Effector memory CD8-positive, alpha-beta T cell (primary cell): ENCODE measurements at regions not wholly inside any gene's neighbourhood (a gene's known extent, or its start where the extent isn't known, plus 50 kb on each side); places are given as distances from the start of the nearest gene placed in this dataset.
"Not testable (repeated sequence)": the region's sequence is repeated elsewhere in the genome, so short reads cannot be mapped to it uniquely, and the experiment has no call there.

ENCODE experiments used
- ATAC-seq: fragments of 150-1000 bp; cut with Tn5 transposase; replicated peaks from 2 replicates; pipeline ENCODE4 v1.10.0; 2021; ENCODE audit warnings: mild to moderate bottlenecking, moderate library complexity
- DNase-seq, 3 experiments: peaks; one replicate each; pipeline ENCODE4 v3.0.0; 2021
- H3K27ac Mint-ChIP-seq, 2 donors: one replicate each; pipeline ENCODE4 v1.8.0; 2022; ENCODE audit warnings: mild to moderate bottlenecking in 2 of 2, mixed read lengths in 2 of 2, moderate library complexity in 2 of 2
- H3K27me3 Mint-ChIP-seq, 2 donors: one replicate each; pipeline ENCODE4 v1.8.0; 2022; ENCODE audit warnings: mixed read lengths in 2 of 2
- H3K36me3 Mint-ChIP-seq: one replicate; pipeline ENCODE4 v1.8.0; 2022; ENCODE audit warnings: mild to moderate bottlenecking, moderate library complexity, mixed read lengths; ENCODE audit not compliant: insufficient read depth
- H3K4me1 Mint-ChIP-seq, 2 donors: one replicate each; pipeline ENCODE4 v1.8.0; 2022; ENCODE audit warnings: low read depth in 2 of 2, mixed read lengths in 2 of 2
- H3K4me3 Mint-ChIP-seq, 2 donors: one replicate each; pipeline ENCODE4 v1.8.0; 2022; ENCODE audit warnings: mild to moderate bottlenecking in 2 of 2, mixed read lengths in 2 of 2, moderate library complexity in 2 of 2
- H3K9me3 Mint-ChIP-seq, 2 donors: one replicate each; pipeline ENCODE4 v1.8.0; 2022; ENCODE audit warnings: mixed read lengths in 2 of 2

DNA sequence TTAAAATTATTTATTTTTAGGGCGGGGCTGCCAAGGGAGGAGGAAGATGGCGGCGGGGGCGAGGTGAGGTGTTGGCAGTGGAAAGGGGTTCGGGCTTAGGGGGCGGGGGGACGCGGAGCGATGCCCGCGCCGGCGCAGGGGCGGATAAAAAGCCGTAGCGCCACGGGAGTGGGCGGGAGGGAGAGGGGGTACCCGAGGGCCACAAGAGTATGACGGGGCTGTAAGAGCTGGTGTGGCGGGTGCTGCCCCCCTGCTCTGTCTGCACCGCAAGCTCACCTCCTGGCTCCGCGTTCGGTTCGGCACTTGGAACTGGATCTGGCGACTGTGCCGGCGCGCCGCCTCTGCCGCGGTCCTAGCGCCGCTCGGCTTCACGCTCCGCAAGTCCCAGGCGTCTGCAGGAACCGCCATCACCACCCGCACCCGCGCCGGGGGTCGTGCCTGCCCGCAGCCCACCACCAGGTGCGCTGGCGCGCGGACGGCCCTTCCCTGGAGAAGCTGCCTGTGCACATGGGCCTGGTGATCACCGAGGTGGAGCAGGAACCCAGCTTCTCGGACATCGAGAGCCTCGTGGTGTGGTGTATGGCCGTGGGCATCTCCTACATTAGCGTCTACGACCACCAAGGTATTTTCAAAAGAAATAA lies 265.2 kb upstream of the SGCG start:
- ATAC-seq (peak; percentile 56), DNase-seq (no peak)
- Mint-ChIP-seq H3K4me1 (no peaks in the 10 kb centered on the region), H3K27me3 (peaks cover 8 to 63% of the 10 kb centered on the region in 2 donors), H3K9me3 (peaks cover 0 to 2% of the 10 kb centered on the region in 2 donors), H3K4me3 (peak overlapping the region in 1 of 2 donors; percentile 48), H3K36me3 (peaks cover 3% of the 10 kb centered on the region), H3K27ac (no peak overlapping the region)

DNA sequence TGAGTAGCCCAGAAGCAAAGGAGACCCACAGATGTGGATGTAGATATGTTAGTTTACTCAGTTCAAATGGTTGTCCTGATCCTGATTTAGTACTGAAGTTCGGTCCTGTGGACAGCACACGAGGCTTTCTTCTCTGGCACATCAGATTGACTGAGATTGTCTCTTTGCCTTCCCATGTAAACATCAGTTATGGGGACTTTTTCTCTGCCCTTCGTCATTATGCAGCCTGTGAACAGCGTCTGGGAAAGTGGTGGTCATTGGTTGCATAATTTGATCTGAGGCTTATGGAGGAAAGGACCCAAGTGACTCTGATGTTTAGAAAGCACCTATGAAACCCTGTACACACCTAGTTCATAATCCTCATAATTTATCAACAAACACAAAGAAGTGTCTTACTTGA lies 264.5 kb upstream of the SGCG start:
- H3K36me3 Mint-ChIP-seq, H3K4me1 Mint-ChIP-seq, ATAC-seq, H3K27ac Mint-ChIP-seq, H3K9me3 Mint-ChIP-seq, DNase-seq: not testable (repeated sequence)
- Mint-ChIP-seq H3K4me3 (peak overlapping the region in 1 of 2 donors; percentile 48), H3K27me3 (peaks cover 8 to 62% of the 10 kb centered on the region in 2 donors)

DNA sequence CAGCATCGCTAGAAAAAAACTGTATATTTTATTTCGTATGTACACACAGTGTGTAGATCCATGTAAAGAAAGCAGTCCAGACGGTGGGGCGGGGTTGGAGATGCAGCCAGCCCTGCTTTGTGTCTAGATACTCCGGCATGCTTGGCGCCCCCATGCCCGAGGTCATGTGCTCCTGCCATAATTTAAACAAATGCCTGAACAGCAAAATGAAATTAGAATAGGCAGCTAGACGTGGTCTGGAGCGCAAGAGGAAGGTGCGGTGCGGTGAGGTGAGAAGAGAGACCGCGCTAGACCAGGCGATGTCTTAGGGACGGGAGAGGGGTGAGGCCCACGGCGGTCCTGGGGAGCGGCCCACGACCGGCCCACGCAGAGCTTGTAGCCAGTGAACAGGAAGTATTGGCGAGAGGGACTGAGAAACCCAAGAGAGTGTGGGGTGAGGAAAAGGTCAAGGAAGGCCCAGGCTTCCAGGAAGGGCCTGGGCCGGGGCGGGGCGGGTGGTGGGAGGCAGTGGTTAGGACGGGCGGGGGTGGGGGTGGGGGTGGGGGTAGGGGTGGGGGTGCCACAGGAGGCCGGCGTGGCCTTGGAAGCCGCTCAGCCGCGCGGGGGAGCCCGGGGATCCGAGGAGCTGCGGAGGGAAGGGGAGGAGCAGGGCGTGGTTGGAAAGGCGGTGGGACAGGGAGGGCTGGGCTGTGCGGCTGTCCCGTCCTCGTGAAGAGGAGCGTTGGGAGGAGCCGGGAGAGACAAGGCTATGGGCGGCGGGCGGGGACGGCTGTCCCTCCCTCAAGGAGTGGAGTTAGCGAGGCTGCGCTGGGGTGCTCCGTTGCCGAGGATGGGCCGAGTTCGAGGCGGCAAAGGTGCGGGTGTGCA lies 254.7 kb upstream of the SGCG start:
- Mint-ChIP-seq H3K9me3 (no peaks in the 10 kb centered on the region), H3K4me3 (peak overlapping the region; percentile 27 to 44), H3K27me3 (peaks cover 24 to 53% of the 10 kb centered on the region in 2 donors), H3K36me3 (no peaks in the 10 kb centered on the region), H3K4me1 (peaks cover 0 to 6% of the 10 kb centered on the region in 2 donors), H3K27ac (no peak overlapping the region)
- no peak for ATAC-seq
- DNase-seq, result no peak

DNA sequence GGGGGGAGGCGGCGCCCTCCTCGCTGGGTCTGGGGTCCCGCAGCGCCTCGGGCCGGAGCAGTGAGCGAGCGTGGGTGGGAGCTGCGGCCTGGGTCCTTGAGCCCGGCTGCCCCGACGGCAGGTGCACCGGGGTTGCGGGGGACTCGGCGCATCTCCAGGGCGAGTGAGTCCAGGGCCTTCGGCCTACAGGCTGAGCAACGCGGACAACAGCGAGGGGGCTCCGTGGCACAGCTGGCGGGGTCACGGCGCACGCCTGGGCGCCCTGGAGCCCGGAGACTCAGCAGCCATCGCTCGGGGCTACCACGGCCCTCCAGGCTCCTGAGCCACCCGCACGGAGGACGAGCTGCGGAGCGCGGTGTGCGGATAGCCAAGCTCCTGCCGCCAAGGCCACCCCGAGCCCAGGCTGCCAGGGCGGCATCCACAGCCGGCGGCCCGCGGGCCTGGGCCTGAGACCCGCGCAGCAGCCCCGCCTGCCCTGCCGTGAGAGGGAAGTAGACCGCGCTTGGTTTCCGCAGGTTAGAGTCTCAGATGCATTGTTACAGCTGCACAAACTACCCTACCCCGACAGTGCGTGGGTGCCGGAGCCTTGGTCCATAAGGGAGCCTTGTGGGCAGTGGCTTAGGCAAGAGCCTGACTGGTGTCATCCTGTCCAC lies 253.9 kb upstream of the SGCG start:
- Mint-ChIP-seq H3K4me3 (no peak overlapping the region), H3K36me3 (no peaks in the 10 kb centered on the region)

DNA sequence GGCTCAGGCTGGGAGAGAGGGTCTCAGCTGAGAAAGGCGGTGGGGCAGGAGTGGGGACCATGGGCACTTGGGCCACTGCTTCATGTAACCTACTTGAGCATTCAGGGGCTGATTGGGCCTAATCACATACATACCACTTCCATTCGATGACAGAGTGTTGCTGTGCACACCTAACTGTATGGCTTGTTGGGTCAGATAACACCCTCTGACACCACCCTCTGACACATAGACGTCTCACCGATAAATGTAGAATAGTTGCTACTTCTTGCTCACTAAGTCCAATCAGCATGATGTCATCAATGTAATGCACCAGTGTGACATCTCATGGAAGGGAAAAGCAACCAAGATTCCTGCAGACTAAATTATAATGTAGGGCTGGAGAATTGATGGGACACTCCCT lies 252.9 kb upstream of the SGCG start:
- ATAC-seq, H3K27ac Mint-ChIP-seq, DNase-seq, H3K9me3 Mint-ChIP-seq, H3K36me3 Mint-ChIP-seq, H3K4me1 Mint-ChIP-seq: not testable (repeated sequence)
- peak overlapping the region in 1 of 2 donors; percentile 2 for H3K4me3 Mint-ChIP-seq
- peaks cover 24 to 35% of the 10 kb centered on the region in 2 donors for H3K27me3 Mint-ChIP-seq

More for the DNA sequence above, 253.9 kb upstream of the SGCG start:
- ATAC-seq (no peak), DNase-seq (no peak)
- Mint-ChIP-seq H3K27me3 (peaks cover 24 to 45% of the 10 kb centered on the region in 2 donors), H3K4me1 (peaks cover 0 to 6% of the 10 kb centered on the region in 2 donors), H3K27ac (no peak overlapping the region), H3K9me3 (no peaks in the 10 kb centered on the region)

DNA sequence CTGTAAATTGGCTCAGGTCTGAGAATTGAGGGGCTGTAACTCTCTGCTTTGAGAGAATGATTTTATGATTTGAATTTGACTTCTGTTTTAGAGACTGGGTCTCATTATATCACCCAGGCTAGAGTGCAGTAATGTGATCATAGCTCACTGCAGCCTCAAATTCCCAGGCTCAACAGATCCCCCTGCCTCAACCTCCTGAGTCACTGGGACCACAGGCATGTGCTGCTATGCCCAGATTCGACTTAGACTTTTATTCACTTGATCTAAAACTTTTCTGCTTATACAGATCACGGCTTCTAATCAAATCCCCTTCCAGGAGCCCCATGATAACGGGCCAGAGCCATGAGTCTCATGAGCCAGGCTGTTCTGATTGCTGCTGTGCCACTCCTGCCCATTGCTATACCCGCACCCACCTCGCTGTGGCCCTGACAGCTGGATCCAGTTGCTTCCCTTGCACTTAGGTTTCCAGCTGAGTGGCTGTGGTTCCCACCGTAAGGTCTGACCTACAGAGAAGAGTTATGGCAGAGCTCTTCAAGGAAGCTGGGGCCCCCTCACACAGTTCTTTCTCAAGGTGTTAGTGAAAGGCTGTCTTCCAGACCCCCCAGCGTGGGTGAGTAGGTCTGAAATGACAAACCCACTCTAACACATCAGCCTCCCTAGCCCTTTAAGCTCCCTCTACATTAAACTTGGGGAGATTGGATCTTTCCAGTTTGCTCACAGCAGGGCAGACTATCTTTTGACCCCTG lies 251.2 kb upstream of the SGCG start:
- peaks cover 0 to 6% of the 10 kb centered on the region in 2 donors for H3K4me1 Mint-ChIP-seq
- peaks cover 24 to 32% of the 10 kb centered on the region in 2 donors for H3K27me3 Mint-ChIP-seq
- no peak for DNase-seq
- no peaks in the 10 kb centered on the region for H3K9me3 Mint-ChIP-seq
- H3K36me3 Mint-ChIP-seq, result no peaks in the 10 kb centered on the region
- H3K4me3 Mint-ChIP-seq, result no peak overlapping the region
- H3K27ac Mint-ChIP-seq, result no peak overlapping the region
- no peak for ATAC-seq

DNA sequence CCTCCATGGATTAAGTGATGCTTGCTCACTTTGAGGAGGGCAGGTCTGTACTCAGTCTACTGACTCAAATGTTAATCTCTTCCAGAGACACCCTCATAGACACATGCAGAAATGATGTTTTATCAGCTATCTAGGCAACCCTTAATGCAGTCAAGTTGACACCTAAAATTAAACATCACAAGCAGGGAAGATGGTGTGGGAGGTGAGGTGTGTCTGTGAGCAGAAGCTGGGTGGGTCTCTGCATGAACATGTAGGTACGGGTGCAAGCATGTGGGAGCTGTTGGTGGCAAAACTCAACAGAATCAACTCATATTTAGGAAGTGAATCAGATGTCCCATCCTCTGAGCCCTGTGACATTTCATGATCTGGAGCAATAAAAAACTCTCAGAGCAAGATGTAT lies 249.2 kb upstream of the SGCG start:
- H3K4me3 Mint-ChIP-seq, result no peak overlapping the region
- H3K27ac Mint-ChIP-seq, result no peak overlapping the region

DNA sequence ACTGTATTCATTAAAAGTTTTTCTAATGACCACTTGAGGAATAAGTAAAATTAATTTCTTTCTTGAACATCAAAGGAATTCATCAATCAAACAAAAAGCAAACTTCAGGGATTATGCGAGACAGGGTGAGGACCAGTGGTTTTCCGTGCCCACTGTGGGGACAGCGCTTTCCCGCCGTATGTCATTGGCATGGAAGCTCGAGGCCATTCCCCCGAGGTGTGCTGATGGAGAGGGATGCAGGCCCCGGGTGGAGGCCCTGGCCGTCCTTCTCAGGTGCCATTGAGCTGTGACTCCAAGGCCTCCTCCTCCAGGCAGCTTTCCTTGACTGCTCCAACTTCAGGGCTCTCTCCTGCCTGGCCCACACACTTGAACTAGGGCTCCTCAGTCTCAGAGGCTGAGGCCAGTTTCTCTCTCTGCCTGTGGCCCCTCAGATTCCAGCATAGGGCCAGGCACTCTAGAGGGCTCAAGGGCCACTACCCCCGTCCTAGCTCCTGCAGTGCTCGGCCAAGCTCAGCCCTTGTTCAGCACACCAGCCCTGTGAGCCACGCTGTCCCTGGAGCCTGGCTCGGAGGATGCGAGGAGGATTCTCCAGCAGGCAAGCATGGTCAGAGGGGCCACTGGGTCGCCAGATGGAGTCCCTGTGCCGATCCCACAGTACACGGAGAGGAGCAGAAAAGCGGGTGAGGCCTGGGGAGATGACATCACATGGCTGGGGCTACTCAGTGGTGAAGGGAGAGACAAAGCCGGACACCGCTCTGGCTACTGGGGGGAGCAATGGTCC lies 248.0 kb upstream of the SGCG start:
- not testable (repeated sequence) for H3K27me3 Mint-ChIP-seq, H3K4me3 Mint-ChIP-seq, DNase-seq, H3K4me1 Mint-ChIP-seq, H3K27ac Mint-ChIP-seq, ATAC-seq, H3K36me3 Mint-ChIP-seq, H3K9me3 Mint-ChIP-seq

More for the DNA sequence above, 249.2 kb upstream of the SGCG start:
- H3K27me3 Mint-ChIP-seq, result peaks cover 7 to 13% of the 10 kb centered on the region in 2 donors
- ATAC-seq, result no peak
- H3K4me1 Mint-ChIP-seq, result peaks cover 0 to 1% of the 10 kb centered on the region in 2 donors
- DNase-seq, result no peak
- H3K36me3 Mint-ChIP-seq, result no peaks in the 10 kb centered on the region
- no peaks in the 10 kb centered on the region for H3K9me3 Mint-ChIP-seq

DNA sequence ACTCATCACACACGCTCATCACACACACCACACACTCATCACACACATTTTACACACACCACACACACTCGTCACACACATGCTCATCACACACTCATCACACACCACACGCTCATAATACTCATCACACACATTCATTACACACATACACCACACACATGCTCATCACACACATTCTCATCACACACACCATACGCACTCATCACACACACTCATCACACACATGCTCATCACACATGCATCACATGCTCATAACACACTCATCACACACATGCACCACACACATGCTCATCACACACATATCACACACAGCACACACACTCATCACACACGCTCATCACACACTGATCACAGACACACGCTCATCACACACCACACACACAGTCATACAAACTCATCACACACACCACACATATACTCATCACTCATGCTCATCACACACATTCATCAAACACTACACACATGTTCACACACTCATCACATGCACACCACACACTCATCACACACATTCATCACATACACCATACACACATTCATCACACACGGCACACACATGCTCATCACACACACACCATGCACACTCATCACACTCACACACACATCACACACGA lies 247.1 kb upstream of the SGCG start:
- Mint-ChIP-seq H3K27me3 (no peaks in the 10 kb centered on the region), H3K36me3 (no peaks in the 10 kb centered on the region), H3K9me3 (no peaks in the 10 kb centered on the region), H3K4me1 (no peaks in the 10 kb centered on the region), H3K27ac (no peak overlapping the region), H3K4me3 (no peak overlapping the region)
- ATAC-seq (no peak), DNase-seq (no peak)

DNA sequence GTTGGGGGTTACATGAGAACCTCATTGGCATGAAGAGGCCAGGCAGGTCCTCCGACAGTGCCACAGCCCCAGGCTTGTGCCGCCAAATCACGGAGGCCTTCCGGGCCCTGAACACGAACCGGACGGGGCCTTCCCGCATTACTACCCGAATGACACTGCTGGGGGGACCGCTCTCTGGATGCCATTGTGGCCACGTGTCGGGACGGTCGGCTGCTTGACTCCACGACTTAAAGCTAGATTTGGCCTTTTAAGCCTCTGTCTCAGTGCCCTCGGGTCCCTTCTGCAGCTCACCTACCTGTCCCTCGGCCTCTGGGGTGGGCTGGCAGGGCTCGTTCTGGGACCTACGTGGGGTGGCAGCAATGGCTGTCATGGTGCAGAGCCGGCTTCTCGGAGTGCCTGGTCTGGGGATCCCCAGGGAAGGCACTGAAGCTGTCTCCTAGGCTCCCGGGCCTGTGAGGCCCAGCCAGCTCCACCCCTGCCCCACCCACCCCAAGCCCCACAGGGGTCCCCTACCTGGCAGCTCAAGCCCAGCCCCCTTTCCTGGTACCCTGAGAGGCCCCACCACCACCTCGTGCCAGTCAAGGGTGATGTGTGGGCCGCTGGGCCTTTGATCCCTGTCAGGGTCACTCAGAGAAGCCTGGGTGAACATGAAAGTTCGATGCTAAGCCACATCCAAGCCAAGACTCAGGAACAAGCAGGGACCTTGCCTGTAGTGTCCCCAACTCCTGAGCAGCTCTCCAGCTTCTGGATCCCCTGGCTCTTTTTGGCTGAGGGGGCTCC lies 245.8 kb upstream of the SGCG start:
- H3K27me3 Mint-ChIP-seq, result no peaks in the 10 kb centered on the region
- ATAC-seq, result no peak

DNA sequence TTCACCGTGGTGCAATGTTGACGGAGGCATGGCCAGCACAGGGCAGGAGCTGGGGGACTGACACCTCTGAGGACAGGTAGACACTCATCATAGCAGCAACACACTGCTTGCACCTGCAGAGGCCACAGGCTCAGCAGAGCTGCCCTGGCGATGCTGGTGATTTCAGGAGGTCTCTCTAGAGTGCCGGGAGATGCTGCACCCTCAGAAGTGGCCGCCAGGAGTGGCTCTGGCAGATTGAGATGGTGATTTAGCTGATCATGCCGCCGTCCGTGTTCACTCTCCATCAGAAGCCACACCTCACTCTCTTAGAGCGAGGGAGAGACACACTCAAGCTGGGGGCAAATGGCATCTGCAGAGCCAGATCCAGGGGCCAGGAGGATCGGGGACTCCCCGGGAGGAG lies 244.6 kb upstream of the SGCG start:
- H3K36me3 Mint-ChIP-seq, result no peaks in the 10 kb centered on the region
- H3K4me3 Mint-ChIP-seq, result no peak overlapping the region
- H3K27ac Mint-ChIP-seq, result no peak overlapping the region
- no peaks in the 10 kb centered on the region for H3K4me1 Mint-ChIP-seq
- H3K9me3 Mint-ChIP-seq, result no peaks in the 10 kb centered on the region
- DNase-seq, result no peak
- H3K27me3 Mint-ChIP-seq, result no peaks in the 10 kb centered on the region
- no peak for ATAC-seq

More for the DNA sequence above, 245.8 kb upstream of the SGCG start:
- Mint-ChIP-seq H3K27ac (no peak overlapping the region), H3K9me3 (no peaks in the 10 kb centered on the region), H3K4me3 (no peak overlapping the region), H3K36me3 (no peaks in the 10 kb centered on the region), H3K4me1 (no peaks in the 10 kb centered on the region)
- no peak for DNase-seq

DNA sequence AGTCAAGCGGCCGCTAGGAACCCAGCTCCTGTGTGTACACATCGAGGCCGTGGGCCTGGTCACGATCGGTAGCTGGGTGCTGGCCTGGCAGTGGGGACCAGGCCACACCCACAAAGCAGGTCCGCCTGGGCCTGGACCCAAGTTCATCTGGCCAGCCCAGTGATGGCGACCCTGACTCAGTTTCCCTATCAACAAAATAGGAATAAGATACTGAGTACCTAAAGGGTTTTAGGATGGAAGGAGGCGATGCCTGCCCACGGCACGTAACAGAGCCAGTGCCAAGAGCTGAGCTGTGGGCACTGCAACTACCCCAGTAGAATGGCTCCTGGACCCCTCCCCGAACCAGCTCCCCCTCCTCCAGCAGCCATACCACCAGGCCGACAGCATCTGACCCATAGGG lies 243.5 kb upstream of the SGCG start:
- no peaks in the 10 kb centered on the region for H3K9me3 Mint-ChIP-seq
- ATAC-seq, result no peak
- no peak for DNase-seq
- H3K27ac Mint-ChIP-seq, result no peak overlapping the region
- no peaks in the 10 kb centered on the region for H3K36me3 Mint-ChIP-seq
- no peaks in the 10 kb centered on the region for H3K27me3 Mint-ChIP-seq
- H3K4me3 Mint-ChIP-seq, result no peak overlapping the region
- H3K4me1 Mint-ChIP-seq, result no peaks in the 10 kb centered on the region
